ENCODE measurements at regions not wholly inside any gene's neighbourhood (a gene's known extent, or its start where the extent isn't known, plus 50 kb on each side); places are given as distances from the start of the nearest gene placed in this dataset.

DNA sequence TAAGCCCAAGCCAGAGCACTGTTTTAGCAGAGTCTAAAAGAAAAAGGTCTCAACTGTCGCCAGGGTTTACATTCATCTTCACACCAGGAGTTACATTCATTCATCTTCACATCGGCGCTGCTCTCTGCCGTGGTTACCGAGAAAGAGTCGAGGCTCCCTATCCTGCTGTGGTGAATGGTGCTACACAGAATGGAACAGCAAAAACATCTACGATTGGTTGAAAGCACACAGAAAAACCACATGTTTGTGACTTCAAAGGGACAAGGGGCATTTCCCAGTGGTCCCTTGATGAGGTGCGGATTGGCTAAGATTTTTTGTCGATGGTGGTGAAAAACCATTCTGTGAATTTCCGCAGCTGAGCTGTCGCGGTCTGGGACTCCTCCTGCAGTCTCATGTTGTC lies 231.1 kb downstream of the SIPA1L2 start:
- TF ChIP-seq ZNF274 (IDR thresholded peaks at IDR 0.05; ENCODE audit: low read depth, low read length) = no peak
- TF ChIP-seq YY1 (IDR thresholded peaks at IDR 0.05; ENCODE audit: insufficient read depth, insufficient read length) = no peak
